Mesodermal cell (in vitro differentiated cells): ENCODE measurements at regions not wholly inside any gene's neighbourhood (a gene's known extent, or its start where the extent isn't known, plus 50 kb on each side); places are given as distances from the start of the nearest gene placed in this dataset.
"Not testable (repeated sequence)": the region's sequence is repeated elsewhere in the genome, so short reads cannot be mapped to it uniquely, and the experiment has no call there.

ENCODE experiments used
- H3K27ac ChIP-seq: 2 replicates; pipeline ENCODE4 v1.7.0; 2013; ENCODE audit warnings: mild to moderate bottlenecking, low read depth, low read length, moderate library complexity; ENCODE audit not compliant: severe bottlenecking
- H3K36me3 ChIP-seq: 2 replicates; pipeline ENCODE4 v1.7.1; 2013; ENCODE audit warnings: mild to moderate bottlenecking, low read length, moderate library complexity; ENCODE audit not compliant: control insufficient read depth, insufficient read depth
- H3K4me1 ChIP-seq: one replicate; pipeline ENCODE4 v1.7.1; 2013; ENCODE audit warnings: mild to moderate bottlenecking, low read length; ENCODE audit not compliant: insufficient read depth, control insufficient read depth, poor library complexity, severe bottlenecking
- H3K4me3 ChIP-seq: 2 replicates; pipeline ENCODE4 v1.7.0; 2013; ENCODE audit warnings: low read length, control low read depth, mild to moderate bottlenecking; ENCODE audit not compliant: insufficient read depth, poor library complexity, severe bottlenecking; ENCODE audit errors: extremely low read depth
- H3K9me3 ChIP-seq: 2 replicates; pipeline ENCODE4 v1.7.1; 2013; ENCODE audit warnings: mild to moderate bottlenecking, low read length, moderate library complexity; ENCODE audit not compliant: control insufficient read depth
- WGBS, 2 experiments: methylation state at CpG; one replicate each; pipeline ENCODE4 v1.1.5; 2013; ENCODE audit warnings: missing lambda C conversion rate in 2 of 2; ENCODE audit not compliant: insufficient coverage in 2 of 2; 5-methylcytosine and 5-hydroxymethylcytosine counted together

DNA sequence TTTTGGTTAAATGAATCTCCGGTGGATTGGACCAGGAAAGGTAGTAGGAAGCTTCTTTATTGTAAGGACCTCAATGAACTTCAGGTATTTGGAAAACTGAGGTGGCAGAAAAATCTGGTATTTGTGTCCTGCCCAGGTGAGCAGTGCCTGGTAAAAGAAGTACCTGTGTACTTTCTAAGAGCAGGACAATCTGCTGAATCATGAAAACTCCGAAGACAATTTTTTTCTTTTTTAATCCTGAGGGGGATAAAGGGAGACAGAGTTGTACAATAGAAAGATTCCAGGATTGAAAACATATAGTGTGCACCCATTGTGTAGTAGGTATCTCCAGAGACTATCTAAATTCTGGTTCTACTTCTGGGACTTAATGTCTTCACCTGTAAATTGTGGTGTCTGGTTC is 191.8 kb upstream of the SPOPL start:
- no peaks in the 10 kb centered on the region for H3K4me1 ChIP-seq
- no peak overlapping the region for H3K27ac ChIP-seq
- peaks cover 4% of the 10 kb centered on the region for H3K9me3 ChIP-seq
- no peak overlapping the region for H3K4me3 ChIP-seq
- 95 to 96% methylated on average over 2 of the region's 2 CpGs for WGBS, 2 experiments
- H3K36me3 ChIP-seq = no peaks in the 10 kb centered on the region

DNA sequence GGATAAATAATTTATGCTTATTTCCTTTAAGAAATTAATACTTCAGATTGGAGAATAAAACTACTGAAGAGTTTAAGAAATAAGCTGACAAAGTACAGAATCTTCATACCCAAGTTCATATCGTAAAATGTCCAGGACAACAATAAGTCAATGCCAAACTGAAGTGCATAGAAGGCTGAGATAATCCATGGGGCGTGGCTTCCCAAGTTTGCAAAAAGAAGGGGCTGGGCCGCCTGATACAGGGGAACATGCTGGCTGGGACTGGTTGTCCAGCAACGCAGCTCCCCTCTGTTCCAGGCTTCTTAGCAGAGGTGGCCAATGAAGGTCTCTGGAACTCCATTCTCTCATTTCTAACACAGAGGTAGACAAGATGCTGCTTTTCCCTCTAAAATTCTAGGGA is 189.5 kb upstream of the SPOPL start:
- Histone ChIP-seq H3K36me3 (no peaks in the 10 kb centered on the region), H3K4me1 (no peaks in the 10 kb centered on the region), H3K27ac (no peak overlapping the region), H3K4me3 (no peak overlapping the region), H3K9me3 (peaks cover 7% of the 10 kb centered on the region)
- 83 to 100% methylated on average over 2 to 3 of the region's 4 CpGs for WGBS, 2 experiments

DNA sequence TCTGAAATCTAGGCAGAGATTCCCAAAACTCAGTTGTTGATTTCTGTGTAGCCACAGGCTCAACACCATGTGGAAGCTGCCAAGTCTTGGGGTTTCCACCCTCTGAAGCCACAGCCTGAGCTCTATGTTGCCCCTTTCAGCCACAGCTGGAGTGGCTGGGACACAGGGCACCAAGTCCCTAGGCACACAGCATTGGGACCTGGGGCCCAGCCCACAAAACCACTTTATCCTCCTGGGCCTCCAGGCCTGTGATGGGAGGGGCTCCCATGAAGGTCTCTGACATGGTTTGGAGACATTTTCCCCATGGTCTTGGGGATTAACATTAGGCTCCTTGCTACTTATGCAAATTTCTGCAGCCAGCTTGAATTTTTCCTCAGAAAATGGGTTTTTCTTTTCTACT is 186.0 kb upstream of the SPOPL start:
- H3K36me3 ChIP-seq, H3K4me1 ChIP-seq, H3K4me3 ChIP-seq, H3K9me3 ChIP-seq, H3K27ac ChIP-seq: not testable (repeated sequence)

DNA sequence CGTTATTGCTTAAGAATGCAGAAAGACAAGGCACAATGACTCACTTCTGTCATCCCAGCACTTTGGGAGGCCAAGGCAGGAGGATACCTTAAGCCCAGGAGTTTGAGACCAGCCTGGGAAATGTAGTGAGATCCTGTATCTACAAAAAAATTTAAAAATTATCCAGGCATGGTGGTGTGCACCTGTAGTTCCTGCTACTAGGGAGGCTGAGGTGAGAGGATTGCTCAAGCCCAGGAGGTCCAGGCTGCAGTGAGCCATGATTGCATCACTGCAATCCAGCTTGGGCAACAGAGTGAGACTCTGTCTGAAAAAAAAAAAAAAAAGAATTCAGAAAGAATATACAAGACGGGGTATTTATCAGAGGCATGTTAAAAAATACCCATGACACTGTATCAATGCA is 182.0 kb upstream of the SPOPL start:
- Histone ChIP-seq H3K27ac (no peak overlapping the region), H3K4me1 (no peaks in the 10 kb centered on the region), H3K9me3 (peaks cover 4% of the 10 kb centered on the region), H3K4me3 (no peak overlapping the region), H3K36me3 (no peaks in the 10 kb centered on the region)
- WGBS, 2 experiments = no CpG with 5 or more reads among the region's 2 CpGs

DNA sequence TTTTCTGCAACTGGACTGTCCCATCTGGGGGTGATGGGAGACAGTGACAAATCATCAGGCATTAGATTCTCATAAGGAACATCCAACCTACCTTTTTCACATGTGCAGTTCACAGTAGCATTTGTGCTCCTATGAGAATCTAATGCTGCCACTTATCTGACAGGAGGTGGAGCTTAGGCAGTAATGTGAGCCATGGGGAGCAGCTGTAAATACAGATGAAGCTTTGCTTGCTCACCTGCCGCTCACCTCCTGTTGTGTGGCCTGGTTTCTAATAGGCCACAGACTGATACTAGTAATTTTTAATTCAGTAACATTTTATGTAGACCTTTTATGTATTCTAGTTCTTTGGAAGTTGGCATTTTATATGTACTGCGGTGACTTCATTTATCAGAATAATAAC is 180.1 kb upstream of the SPOPL start:
- H3K36me3 ChIP-seq = no peaks in the 10 kb centered on the region
- no peak overlapping the region for H3K27ac ChIP-seq
- H3K4me1 ChIP-seq = no peaks in the 10 kb centered on the region
- H3K9me3 ChIP-seq = no peaks in the 10 kb centered on the region
- WGBS, 2 experiments = no CpG with 5 or more reads among the region's 2 CpGs
- H3K4me3 ChIP-seq = no peak overlapping the region

DNA sequence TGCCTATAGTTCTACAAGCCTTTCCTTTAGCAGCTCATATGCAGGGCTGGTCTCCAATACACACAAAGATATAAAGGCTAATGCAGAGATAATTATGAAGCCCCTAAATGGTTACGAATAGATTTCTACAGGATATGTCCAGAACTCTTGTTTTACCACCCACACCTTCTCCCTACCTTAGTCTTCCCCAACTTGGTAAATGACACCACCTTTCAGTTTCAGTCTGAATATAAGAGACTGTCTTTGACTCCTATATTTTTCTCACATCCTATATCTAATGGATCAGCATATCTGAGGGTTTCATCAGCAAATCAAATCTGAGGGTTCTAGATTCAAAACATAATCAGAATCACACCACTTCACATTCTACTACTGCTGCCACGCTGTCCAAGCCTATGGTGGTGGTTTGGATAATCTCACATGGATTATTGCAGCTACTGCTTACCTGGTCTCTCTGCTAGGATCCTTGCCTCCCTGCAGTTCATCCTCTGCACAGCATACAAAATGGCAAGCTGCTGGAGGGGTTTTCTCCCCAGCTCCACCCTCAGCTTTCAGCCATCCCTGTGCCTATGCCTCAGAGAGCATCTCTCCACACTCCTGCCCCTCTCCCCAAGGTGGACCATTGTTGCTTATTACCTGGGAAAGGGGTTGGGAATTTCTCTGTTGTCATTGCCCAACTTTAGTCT is 178.0 kb upstream of the SPOPL start:
- 100% methylated on average over 2 of the region's 2 CpGs; no CpG with 5 or more reads in 1 of the 2 experiments for WGBS, 2 experiments

DNA sequence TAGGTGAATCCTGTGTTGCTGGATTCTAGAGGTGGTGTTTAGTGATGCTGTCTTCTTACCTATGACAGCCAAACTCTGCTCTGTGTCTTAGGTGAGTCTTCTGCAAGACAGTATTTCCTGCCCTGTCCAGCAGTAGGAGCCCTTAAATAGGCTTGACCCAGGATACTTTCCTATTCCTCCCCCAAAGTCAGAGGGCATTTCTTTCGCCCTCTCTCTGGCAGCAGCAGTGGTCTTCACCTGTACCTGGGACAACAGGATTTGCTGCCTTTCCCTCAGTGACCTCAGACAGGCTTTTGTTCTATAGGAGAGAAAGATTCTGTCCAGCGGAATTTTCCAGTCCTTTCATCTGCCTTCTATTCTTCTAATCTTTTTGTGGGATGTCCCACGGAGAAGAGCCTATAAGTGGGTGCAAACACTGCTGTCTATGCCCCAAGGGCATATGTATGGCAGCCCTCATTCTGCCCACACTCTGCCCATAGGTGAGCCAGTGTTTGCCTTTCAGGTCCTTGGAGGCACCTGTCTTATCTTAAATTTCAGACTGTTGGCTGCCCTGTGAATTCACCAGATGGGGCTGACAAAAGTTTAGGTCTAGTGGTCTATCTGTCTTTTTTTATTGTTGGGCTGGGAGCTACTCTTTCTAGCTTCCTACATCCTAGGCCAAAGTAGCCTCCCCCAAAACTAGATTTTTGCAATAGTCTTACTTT is 177.3 kb upstream of the SPOPL start:
- Histone ChIP-seq H3K4me3 (no peak overlapping the region), H3K36me3 (no peaks in the 10 kb centered on the region), H3K27ac (no peak overlapping the region), H3K9me3 (no peaks in the 10 kb centered on the region), H3K4me1 (no peaks in the 10 kb centered on the region)
- WGBS, 2 experiments = 83 to 94% methylated on average over 1 to 2 of the region's 3 CpGs

More for the DNA sequence above, 178.0 kb upstream of the SPOPL start:
- no peaks in the 10 kb centered on the region for H3K9me3 ChIP-seq
- no peaks in the 10 kb centered on the region for H3K4me1 ChIP-seq
- no peak overlapping the region for H3K27ac ChIP-seq
- H3K4me3 ChIP-seq = no peak overlapping the region
- H3K36me3 ChIP-seq = no peaks in the 10 kb centered on the region

DNA sequence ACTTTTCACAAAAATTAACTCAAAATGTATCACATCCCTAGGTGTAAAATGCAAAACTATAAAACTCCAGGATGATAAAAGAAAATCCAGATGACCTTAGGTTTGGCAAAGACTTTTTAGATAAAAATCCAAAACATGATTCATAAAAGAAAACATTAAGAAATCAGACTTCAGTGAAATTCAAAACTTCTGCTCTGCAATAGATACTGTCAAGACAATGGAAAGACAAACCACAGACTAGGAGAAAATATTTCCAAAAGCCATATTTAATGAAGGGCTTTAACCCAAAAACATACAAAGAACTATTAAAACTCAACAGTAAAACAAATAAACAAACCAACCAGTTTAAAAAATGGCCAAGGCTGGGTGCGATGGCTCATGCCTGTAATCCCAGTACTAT is 173.6 kb upstream of the SPOPL start:
- Histone ChIP-seq H3K27ac (no peak overlapping the region), H3K36me3 (no peaks in the 10 kb centered on the region), H3K4me1 (no peaks in the 10 kb centered on the region), H3K4me3 (no peak overlapping the region), H3K9me3 (no peaks in the 10 kb centered on the region)
- WGBS, 2 experiments = 86 to 100% methylated on average over 1 of the region's 1 CpG

DNA sequence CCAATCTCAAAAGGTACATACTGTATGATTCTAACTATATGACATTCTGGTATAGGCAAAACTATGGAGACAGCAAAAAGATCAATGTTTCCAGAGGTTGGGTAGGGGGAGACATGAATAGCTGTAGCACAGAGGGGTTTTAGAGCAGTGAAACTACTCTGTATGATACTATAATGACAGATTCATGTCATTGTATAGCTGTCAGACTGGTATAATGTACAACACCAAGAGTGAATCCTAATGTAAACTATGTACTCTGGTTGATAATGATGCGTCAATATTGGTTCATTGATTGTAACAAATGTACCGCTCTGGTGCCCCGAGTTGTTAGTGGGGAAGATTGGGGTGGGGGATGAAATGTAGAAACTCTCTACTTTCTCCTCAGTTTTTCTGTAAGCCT is 172.4 kb upstream of the SPOPL start:
- H3K9me3 ChIP-seq = no peaks in the 10 kb centered on the region
- no peak overlapping the region for H3K4me3 ChIP-seq
- H3K4me1 ChIP-seq = no peaks in the 10 kb centered on the region
- no peaks in the 10 kb centered on the region for H3K36me3 ChIP-seq
- no peak overlapping the region for H3K27ac ChIP-seq
- WGBS, 2 experiments = 100% methylated on average over 2 of the region's 3 CpGs; no CpG with 5 or more reads in 1 of the 2 experiments

DNA sequence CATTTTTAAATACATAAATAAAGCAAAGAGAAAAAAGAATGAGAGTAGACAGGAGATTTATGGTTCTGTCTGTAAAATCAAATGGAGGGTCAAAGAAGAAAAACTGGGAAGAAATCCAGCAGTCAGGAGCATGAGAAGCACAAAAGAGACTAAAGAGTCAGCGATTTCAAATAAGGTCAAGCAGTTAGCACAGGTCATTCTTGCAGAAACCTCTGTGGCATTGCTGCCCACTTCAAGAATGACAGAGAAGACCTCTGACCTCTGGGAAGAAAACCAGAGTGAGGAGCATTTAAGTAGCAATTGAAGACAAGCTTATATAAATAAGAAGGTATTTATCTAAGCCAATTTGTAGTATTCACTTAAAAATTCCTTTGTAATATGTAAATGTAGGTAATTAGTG is 172.0 kb upstream of the SPOPL start:
- Histone ChIP-seq H3K27ac (no peak overlapping the region), H3K36me3 (no peaks in the 10 kb centered on the region), H3K9me3 (no peaks in the 10 kb centered on the region), H3K4me3 (no peak overlapping the region), H3K4me1 (peaks cover 4% of the 10 kb centered on the region)
- WGBS, 2 experiments = 67 to 89% methylated on average over 1 of the region's 1 CpG

DNA sequence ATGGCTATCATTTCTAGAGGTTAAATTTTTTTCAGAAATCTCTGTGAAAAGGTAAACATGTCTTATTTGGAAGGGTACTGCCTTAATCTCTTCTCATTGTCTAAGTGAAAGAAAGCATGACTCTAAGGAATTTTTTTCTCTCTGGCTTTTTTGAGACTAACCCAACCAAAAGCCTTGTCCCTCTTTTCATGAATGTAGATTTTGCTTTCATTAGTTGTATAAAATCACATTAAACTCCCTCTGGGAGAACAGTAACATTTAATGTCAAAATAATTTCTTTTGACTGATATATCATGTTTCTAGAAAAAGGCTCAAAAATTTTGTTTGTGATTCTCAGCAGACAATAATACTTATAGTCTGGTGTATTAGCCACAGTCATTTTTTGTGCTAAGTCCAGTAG is 168.4 kb upstream of the SPOPL start:
- Histone ChIP-seq H3K36me3 (no peaks in the 10 kb centered on the region), H3K4me1 (peaks cover 11% of the 10 kb centered on the region), H3K9me3 (no peaks in the 10 kb centered on the region), H3K27ac (no peak overlapping the region), H3K4me3 (no peak overlapping the region)
